HG03442 (cell line): ENCODE measurements at regions not wholly inside any gene's neighbourhood (a gene's known extent, or its start where the extent isn't known, plus 50 kb on each side); places are given as distances from the start of the nearest gene placed in this dataset.
"Not testable (repeated sequence)": the region's sequence is repeated elsewhere in the genome, so short reads cannot be mapped to it uniquely, and the experiment has no call there.

ENCODE experiments used
- ATAC-seq: cut with Tn5 transposase; IDR thresholded peaks from one replicate; pipeline ENCODE4 v1.9.1; 2021; ENCODE audit warnings: mild to moderate bottlenecking, moderate library complexity; ENCODE audit not compliant: unreplicated experiment

GRCh38 chr6:8361259-8361658 lies 74.1 kb downstream of the SLC35B3 start:
- ATAC-seq, result no peak

DNA sequence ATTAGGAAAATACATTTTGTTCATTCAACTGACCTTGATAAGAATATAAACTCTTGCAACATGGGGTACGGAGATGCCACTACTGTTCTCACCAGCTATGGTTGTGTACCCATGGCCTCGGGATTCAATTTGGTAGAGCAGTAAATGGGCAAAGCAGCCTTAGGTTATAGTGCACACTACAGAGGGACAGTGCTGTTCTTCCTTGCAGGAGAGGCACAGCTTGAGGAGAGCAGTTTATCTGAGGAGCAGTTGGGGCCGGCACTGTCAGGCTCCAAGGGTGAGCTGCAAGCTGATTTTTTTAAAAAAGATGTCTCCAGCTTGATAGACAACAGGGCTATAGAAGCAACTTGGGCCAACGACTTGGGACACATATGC lies 82.4 kb downstream of the SLC35B3 start:
- no peak for ATAC-seq

DNA sequence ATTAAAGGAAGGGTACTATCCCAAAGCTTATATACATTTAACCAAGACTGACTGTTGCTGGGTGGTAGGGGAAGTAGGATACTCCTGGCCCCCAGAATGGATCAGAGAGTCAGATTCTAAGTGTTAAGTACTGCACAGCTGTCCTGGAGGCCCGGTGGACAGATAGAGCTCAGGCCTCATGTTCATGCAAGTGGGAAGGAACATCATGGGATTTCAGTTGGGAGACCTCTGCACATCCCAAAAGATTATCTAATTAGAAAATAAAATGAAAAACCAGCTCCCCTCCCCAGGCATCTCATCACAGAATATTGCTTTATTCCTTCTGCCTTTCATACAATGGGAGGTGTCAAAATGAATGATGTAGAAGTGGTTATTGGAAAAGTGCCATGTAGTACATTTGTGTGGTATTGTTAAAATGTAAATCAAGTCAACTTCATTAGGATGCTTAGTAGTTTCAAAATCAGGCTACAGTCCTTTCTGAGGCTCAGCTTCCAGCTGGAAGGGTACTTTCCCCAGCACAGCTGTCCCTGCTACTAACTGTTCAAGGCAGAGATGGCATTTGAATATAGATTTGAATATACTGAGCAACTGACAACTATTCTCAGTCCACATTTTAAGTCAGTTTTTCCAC lies 82.9 kb downstream of the SLC35B3 start:
- no peak for ATAC-seq

DNA sequence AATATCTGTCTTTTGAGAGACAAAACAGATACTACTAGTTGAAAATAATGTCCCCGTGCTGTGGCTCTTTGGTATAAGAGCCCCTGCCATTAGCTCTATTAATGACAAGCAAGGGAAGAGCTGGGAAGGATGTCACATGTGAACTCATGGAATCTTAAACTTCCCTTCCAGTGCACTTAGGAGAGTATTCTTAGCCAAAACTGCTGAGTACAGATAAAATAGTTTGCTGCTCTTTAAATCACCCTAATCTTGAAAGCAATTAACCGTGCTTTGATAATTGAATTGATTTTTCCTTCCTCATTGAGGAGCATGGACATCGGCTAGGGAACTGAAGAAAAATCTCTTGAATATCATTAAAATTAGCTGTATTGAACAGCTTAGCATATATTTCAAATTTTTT lies 91.7 kb downstream of the SLC35B3 start:
- no peak for ATAC-seq

GRCh38 chr6:8342241-8342819 lies 93.0 kb downstream of the SLC35B3 start:
- no peak for ATAC-seq

DNA sequence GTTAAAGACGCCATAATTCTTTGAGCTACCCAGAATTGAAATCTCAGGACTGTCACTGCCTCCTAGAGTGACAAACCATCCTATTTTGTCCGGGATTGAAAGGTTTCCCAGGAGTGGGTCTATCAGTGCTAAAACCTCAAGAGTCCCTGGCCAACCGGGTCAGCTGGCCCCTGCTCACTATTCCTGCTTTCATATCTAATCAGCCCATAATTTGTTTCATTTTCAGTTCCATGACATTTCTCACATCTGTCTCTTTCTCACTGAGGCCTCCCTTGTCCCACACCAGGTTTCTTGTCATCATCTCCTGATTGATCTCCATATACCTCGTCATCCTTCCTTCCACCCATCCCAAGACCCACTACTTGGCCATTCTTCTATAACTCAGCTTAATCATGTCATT lies 98.2 kb downstream of the SLC35B3 start:
- ATAC-seq, result no peak

DNA sequence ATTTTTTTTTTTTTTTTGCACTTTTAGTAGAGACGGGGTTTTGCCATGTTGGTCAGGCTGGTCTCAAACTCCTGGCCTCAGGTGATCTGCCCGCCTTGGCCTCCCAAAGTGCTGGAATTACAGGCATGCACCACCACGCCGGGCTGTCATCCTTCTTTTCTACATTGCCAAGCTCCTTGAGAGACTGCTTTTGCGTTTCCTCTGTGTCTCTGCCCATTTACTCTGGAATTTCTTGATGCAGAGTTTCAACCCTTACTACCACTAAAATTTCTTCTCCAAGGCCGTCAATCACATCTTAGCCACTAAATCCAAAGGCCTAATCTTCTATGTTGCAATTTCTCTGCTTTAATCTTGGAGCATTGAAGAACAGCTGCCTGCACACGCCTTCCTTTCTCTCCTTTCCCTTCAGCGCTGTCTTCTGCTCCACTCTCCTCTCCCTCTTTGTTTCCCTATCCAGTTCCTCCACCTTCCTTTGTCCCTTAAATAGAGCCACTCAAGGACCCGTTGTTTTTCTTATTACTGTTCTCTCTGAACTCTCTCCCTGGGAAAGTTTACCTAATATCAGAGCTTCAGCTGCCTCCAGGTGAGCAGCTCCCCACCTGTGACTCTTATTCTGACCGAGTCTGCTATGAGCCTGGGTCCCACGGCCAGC lies 98.8 kb downstream of the SLC35B3 start:
- no peak for ATAC-seq

DNA sequence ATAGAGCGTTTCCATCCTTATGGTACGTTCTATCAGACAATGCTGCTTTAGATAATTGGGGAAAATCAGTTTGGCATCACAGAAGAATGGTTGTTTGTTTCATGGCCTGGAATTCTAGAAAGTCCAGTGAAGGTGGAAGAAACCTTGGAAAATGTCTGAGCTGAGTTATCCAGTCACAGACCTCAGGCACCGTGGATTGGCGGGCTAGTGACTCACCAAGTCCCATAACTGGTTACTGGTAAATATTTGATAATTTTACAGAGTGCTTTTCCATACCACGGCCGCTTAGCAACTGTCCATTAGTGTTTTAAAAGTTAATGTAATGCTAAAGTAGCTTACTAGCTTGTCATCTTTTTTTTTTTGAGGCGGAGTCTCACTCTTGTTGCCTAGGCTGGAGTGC lies 99.4 kb downstream of the SLC35B3 start:
- no peak for ATAC-seq

- no peak for ATAC-seq
Measured at GRCh38 chr6:8335381-8335780, 100.0 kb downstream of the SLC35B3 start.

DNA sequence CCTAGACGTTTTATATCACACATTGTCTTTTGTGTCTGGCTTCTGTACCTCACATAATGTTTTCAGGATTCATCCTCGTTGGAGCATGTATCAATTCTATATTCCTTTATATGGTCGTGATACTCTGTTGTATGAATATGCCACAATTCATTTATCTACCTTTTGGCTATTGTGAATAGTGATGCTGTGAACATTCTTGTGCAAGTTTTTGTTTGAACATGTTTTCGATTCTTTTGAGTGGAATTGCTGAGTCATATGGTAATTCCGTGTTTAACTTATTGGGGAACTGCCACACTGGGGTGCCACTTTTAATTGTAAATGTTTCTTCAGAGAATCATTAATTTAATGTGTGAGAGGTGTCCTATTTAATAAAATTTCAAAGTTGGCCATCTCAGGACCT lies 101.2 kb downstream of the SLC35B3 start:
- ATAC-seq, result no peak

DNA sequence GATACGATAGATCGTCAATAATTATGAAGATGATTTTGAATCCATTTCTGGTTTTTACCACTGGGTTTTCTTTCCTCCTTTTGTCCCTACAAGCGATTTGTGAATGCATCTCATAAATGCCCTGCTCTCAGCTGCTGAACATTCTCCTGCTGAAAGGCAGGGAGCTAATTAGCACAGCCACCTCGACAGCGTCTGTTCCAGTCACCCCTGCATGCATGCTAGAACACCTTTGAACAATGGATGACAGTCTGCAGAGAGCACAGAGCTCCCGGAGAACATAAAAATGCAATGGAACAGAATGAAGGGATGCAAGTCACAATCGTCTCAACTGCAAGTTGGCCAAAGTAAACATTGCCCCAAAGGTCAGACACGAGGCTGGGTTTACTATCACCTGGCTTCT lies 105.8 kb downstream of the SLC35B3 start:
- ATAC-seq, result no peak

- ATAC-seq, result no peak
Measured at GRCh38 chr6:8325743-8326142, 109.6 kb downstream of the SLC35B3 start.

- ATAC-seq, result no peak
Measured at GRCh38 chr6:8322659-8323058, 112.7 kb downstream of the SLC35B3 start.

- ATAC-seq, result no peak
Measured at GRCh38 chr6:8321671-8322404, 113.5 kb downstream of the SLC35B3 start.

- ATAC-seq, result no peak
Measured at GRCh38 chr6:8315154-8315553, 120.2 kb downstream of the SLC35B3 start.

GRCh38 chr6:8301502-8301901 lies 133.8 kb downstream of the SLC35B3 start:
- ATAC-seq, result no peak

DNA sequence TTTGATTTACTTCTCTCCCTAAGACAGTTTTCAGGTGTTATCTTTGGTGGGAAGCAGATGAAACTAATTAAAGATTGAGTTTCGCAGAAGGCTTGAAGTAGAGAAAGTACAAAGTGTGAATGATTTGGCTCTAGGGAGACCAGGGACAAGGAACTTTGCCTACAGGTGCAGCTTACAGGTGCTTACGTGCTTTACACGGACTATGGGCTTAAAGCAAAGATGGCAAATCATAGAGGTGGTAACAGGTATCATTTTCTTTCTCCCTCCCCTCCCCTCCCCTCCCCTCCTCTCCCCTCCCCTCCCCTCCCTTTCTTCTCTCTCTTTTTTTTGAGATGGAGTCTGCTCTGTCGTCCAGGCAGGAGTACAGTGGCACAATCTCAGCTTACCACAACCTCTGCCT lies 136.3 kb downstream of the SLC35B3 start:
- no peak for ATAC-seq

GRCh38 chr6:8282946-8283345 lies 152.4 kb downstream of the SLC35B3 start:
- not testable (repeated sequence) for ATAC-seq

GRCh38 chr6:8282380-8282779 lies 153.0 kb downstream of the SLC35B3 start:
- no peak for ATAC-seq

GRCh38 chr6:8279041-8279805 lies 156.1 kb downstream of the SLC35B3 start:
- ATAC-seq, result no peak

DNA sequence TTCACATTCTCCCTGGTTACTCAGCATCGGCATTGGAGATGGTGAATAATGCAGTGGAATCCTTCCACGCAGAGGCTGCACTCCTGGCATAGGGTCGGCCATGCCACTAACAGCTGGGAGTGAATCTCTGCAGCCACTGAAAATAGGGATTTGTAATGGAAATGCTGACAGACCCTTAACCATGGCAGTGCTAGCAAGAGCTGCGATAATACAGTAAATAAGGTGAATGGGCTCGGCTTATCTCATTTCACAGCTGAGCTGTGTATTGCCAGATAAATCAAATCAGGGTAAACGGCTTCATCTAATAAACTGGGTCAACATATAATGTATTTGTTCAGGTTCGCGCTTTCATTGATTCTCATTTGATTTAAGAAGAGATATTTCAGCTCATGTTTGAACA lies 156.8 kb downstream of the SLC35B3 start:
- no peak for ATAC-seq
